Neural cell (in vitro differentiated cells): ENCODE measurements at regions not wholly inside any gene's neighbourhood (a gene's known extent, or its start where the extent isn't known, plus 50 kb on each side); places are given as distances from the start of the nearest gene placed in this dataset.

Experiments
- H2AFZ ChIP-seq: fragments of 200-600, 300-800 bp; sonication (generic), shearing (Covaris generic); 2 replicates; pipeline ENCODE4 v1.6.0; 2014; ENCODE audit warnings: low read depth, mild to moderate bottlenecking, antibody characterized with exemption, low read length, moderate library complexity
- H3F3A ChIP-seq: fragments of 200-600 bp; shearing (Covaris generic); 2 replicates; pipeline ENCODE4 v1.6.1; 2016; ENCODE audit warnings: mild to moderate bottlenecking, moderate library complexity, mixed read lengths, antibody characterized with exemption, low read length; ENCODE audit not compliant: insufficient read depth, poor library complexity, severe bottlenecking
- H3K27ac ChIP-seq: fragments of 200-600, 300-800 bp; sonication (generic), shearing (Covaris generic); 2 replicates; pipeline ENCODE4 v1.5.1; 2014; ENCODE audit warnings: mild to moderate bottlenecking, low read length, moderate library complexity
- H3K27me3 ChIP-seq: fragments of 300-800, 200-600 bp; sonication (generic), shearing (Covaris generic); 2 replicates; pipeline ENCODE4 v1.6.0; 2014; ENCODE audit warnings: mild to moderate bottlenecking, low read depth, low read length, moderate library complexity; ENCODE audit not compliant: insufficient read depth
- H3K36me3 ChIP-seq: fragments of 300-800, 200-600 bp; sonication (generic), shearing (Covaris generic); 2 replicates; pipeline ENCODE4 v1.5.1; 2014; ENCODE audit warnings: mild to moderate bottlenecking, antibody characterized with exemption, low read length, moderate library complexity; ENCODE audit not compliant: insufficient read depth
- H3K4me2 ChIP-seq: fragments of 300-800, 200-600 bp; sonication (generic), shearing (Covaris generic); 2 replicates; pipeline ENCODE4 v1.6.0; 2014; ENCODE audit warnings: mild to moderate bottlenecking, low read length
- H3K4me3 ChIP-seq: fragments of 300-800, 200-600 bp; sonication (generic), shearing (Covaris generic); 2 replicates; pipeline ENCODE4 v1.5.1; 2014; ENCODE audit warnings: mild to moderate bottlenecking, low read length, moderate library complexity
- H3K79me2 ChIP-seq: fragments of 200-600 bp; shearing (Covaris generic); replicated peaks from 2 replicates; pipeline ENCODE4 v1.6.0; 2014; ENCODE audit warnings: mild to moderate bottlenecking, low read length, moderate library complexity; ENCODE audit not compliant: insufficient read depth
- H3K9ac ChIP-seq: fragments of 300-800, 200-600 bp; sonication (generic), shearing (Covaris generic); 2 replicates; pipeline ENCODE4 v1.6.1; 2016; ENCODE audit warnings: mild to moderate bottlenecking, low read length, mixed read lengths
- H3K9me2 ChIP-seq: fragments of 200-600 bp; shearing (Covaris generic); 2 replicates; pipeline ENCODE4 v1.6.1; 2016; ENCODE audit warnings: mild to moderate bottlenecking, low read length, mixed read lengths; ENCODE audit not compliant: insufficient read depth
- H3K9me3 ChIP-seq: fragments of 200-600, 300-800 bp; sonication (generic), shearing (Covaris generic); 2 replicates; pipeline ENCODE4 v1.6.1; 2016; ENCODE audit warnings: mild to moderate bottlenecking, mixed run types, low read length, moderate library complexity, mixed read lengths
- H4K20me1 ChIP-seq: fragments of 200-600 bp; shearing (Covaris generic); 2 replicates; pipeline ENCODE4 v1.6.1; 2016; ENCODE audit warnings: mild to moderate bottlenecking, mixed run types; ENCODE audit not compliant: insufficient read depth
- EP300 ChIP-seq: fragments of 450-650 bp; conservative IDR thresholded peaks from 2 replicates; pipeline ENCODE4 v1.6.1; 2014; ENCODE audit warnings: antibody characterized with exemption, mild to moderate bottlenecking, moderate library complexity; ENCODE audit not compliant: poor library complexity, severe bottlenecking
- EZH2 ChIP-seq: fragments of 200-600, 300-800 bp; shearing (Covaris generic), sonication (generic); IDR thresholded peaks from 2 replicates; pipeline ENCODE4 v1.6.1; 2014; ENCODE audit warnings: antibody characterized with exemption, low read length, borderline replicate concordance, mild to moderate bottlenecking; ENCODE audit not compliant: insufficient read depth, poor library complexity, severe bottlenecking
- MXI1 ChIP-seq: fragments of 450-650 bp; conservative IDR thresholded peaks from 2 replicates; pipeline ENCODE4 v1.6.1; 2014; ENCODE audit warnings: antibody characterized with exemption, mild to moderate bottlenecking; ENCODE audit not compliant: poor library complexity, severe bottlenecking
- POLR2AphosphoS5 ChIP-seq: IDR thresholded peaks from 2 replicates; pipeline ENCODE4 v1.6.1; 2012
- RAD21 ChIP-seq: fragments of 450-650 bp; conservative IDR thresholded peaks from 2 replicates; pipeline ENCODE4 v1.6.1; 2014; ENCODE audit warnings: antibody characterized with exemption, mild to moderate bottlenecking, moderate library complexity
- SMC3 ChIP-seq: fragments of 450-650 bp; conservative IDR thresholded peaks from 2 replicates; pipeline ENCODE4 v1.6.1; 2014; ENCODE audit warnings: antibody characterized with exemption, mild to moderate bottlenecking, moderate library complexity; ENCODE audit not compliant: poor library complexity
- TAF1 ChIP-seq: IDR thresholded peaks from 2 replicates; pipeline ENCODE4 v1.6.1; 2012; ENCODE audit warnings: low read depth
- TF ChIP-seq, protein P1 (sequence below): fragments of 450-650 bp; IDR thresholded peaks from 2 replicates; pipeline ENCODE4 v1.5.1; 2014; ENCODE audit warnings: antibody characterized with exemption, mild to moderate bottlenecking, moderate library complexity; ENCODE audit not compliant: poor library complexity, severe bottlenecking
- TF ChIP-seq, protein P2 (sequence below): IDR thresholded peaks from 2 replicates; pipeline ENCODE4 v1.6.1; 2012; ENCODE audit warnings: borderline replicate concordance

DNA sequence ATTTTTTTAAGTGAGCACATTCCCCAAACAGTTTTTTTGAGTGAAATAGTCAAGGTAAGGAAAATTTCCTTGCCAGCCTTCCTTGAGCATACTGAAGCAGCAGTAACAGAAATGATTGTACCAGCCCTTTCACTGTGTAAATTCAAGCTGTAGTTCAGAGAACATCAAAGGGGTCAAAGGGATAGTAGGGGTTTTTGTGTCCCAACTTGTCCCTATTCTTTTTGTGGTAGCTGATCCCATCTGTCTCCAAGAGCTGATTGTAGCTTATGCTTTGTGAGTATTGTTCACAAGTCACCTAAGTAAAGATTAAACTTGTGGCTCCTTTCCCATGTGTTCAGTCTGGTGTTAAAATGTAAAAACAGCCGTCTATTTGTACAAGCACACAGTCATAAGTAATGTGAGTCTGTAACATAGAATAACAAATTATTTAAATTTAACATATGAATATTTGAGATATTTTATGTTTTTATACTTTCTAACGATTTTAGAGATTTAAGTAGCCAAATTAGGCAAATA lies 185.0 kb downstream of the CENPW start:
- Histone ChIP-seq H3K9ac (no peak overlapping the region), H3K9me3 (no peaks in the 10 kb centered on the region), H3K36me3 (no peaks in the 10 kb centered on the region), H3K27me3 (no peaks in the 10 kb centered on the region), H3K4me2 (no peak overlapping the region), H3K9me2 (no peaks in the 10 kb centered on the region), H3F3A (no peaks in the 10 kb centered on the region), H4K20me1 (no peaks in the 10 kb centered on the region), H3K4me3 (no peak overlapping the region), H3K79me2 (no peaks in the 10 kb centered on the region), H3K27ac (no peak overlapping the region), H2AFZ (no peak overlapping the region)
- no peak for TF ChIP-seq TAF1
- TF ChIP-seq, protein P1, sequence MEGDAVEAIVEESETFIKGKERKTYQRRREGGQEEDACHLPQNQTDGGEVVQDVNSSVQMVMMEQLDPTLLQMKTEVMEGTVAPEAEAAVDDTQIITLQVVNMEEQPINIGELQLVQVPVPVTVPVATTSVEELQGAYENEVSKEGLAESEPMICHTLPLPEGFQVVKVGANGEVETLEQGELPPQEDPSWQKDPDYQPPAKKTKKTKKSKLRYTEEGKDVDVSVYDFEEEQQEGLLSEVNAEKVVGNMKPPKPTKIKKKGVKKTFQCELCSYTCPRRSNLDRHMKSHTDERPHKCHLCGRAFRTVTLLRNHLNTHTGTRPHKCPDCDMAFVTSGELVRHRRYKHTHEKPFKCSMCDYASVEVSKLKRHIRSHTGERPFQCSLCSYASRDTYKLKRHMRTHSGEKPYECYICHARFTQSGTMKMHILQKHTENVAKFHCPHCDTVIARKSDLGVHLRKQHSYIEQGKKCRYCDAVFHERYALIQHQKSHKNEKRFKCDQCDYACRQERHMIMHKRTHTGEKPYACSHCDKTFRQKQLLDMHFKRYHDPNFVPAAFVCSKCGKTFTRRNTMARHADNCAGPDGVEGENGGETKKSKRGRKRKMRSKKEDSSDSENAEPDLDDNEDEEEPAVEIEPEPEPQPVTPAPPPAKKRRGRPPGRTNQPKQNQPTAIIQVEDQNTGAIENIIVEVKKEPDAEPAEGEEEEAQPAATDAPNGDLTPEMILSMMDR = no peak
- TF ChIP-seq EP300 = no peak
- TF ChIP-seq, protein P2, sequence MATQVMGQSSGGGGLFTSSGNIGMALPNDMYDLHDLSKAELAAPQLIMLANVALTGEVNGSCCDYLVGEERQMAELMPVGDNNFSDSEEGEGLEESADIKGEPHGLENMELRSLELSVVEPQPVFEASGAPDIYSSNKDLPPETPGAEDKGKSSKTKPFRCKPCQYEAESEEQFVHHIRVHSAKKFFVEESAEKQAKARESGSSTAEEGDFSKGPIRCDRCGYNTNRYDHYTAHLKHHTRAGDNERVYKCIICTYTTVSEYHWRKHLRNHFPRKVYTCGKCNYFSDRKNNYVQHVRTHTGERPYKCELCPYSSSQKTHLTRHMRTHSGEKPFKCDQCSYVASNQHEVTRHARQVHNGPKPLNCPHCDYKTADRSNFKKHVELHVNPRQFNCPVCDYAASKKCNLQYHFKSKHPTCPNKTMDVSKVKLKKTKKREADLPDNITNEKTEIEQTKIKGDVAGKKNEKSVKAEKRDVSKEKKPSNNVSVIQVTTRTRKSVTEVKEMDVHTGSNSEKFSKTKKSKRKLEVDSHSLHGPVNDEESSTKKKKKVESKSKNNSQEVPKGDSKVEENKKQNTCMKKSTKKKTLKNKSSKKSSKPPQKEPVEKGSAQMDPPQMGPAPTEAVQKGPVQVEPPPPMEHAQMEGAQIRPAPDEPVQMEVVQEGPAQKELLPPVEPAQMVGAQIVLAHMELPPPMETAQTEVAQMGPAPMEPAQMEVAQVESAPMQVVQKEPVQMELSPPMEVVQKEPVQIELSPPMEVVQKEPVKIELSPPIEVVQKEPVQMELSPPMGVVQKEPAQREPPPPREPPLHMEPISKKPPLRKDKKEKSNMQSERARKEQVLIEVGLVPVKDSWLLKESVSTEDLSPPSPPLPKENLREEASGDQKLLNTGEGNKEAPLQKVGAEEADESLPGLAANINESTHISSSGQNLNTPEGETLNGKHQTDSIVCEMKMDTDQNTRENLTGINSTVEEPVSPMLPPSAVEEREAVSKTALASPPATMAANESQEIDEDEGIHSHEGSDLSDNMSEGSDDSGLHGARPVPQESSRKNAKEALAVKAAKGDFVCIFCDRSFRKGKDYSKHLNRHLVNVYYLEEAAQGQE = no peak
- TF ChIP-seq POLR2AphosphoS5 = no peak
- no peak for TF ChIP-seq MXI1
- no peak for TF ChIP-seq SMC3
- TF ChIP-seq RAD21 = no peak
- no peak for TF ChIP-seq EZH2

DNA sequence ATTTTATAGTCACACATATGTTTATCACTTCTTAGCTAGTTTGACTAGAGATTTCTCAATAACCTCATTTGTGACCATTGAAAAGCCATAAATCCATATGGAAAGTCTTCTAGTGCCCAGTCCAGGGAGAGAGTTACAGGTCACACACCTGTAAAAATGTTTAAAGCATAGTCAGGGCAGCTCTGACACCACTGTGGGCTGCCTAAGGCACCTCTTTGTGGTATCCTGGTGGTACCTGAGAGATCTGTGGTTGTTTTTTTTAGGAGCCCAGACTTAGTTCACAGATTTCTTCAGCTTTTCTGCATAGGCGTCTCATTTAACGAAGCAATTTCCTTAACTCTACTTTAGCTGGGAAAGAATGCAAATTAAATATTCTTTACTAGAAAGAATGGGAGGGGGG lies 186.6 kb downstream of the CENPW start:
- H3K4me2 ChIP-seq = no peak overlapping the region
- H2AFZ ChIP-seq = no peak overlapping the region
- H3K27me3 ChIP-seq = no peaks in the 10 kb centered on the region
- H3K9me3 ChIP-seq = no peaks in the 10 kb centered on the region
- no peaks in the 10 kb centered on the region for H4K20me1 ChIP-seq
- H3K27ac ChIP-seq = no peak overlapping the region
- H3K9ac ChIP-seq = no peak overlapping the region
- H3K4me3 ChIP-seq = no peak overlapping the region
- no peaks in the 10 kb centered on the region for H3K79me2 ChIP-seq
- H3K36me3 ChIP-seq = no peaks in the 10 kb centered on the region
- TF ChIP-seq, protein P1 = no peak
- TF ChIP-seq RAD21 (no peak), POLR2AphosphoS5 (no peak), MXI1 (no peak), EZH2 (no peak), TAF1 (no peak), EP300 (no peak), SMC3 (no peak)
- TF ChIP-seq, protein P2 = no peak
- H3K9me2 ChIP-seq = no peaks in the 10 kb centered on the region
- no peaks in the 10 kb centered on the region for H3F3A ChIP-seq
